GM12878 (cell line): ENCODE measurements at regions not wholly inside any gene's neighbourhood (a gene's known extent, or its start where the extent isn't known, plus 50 kb on each side); places are given as distances from the start of the nearest gene placed in this dataset.

Source experiments
- CEBPB ChIP-seq, 2 experiments: fragments of 150-350 bp in 1 of 2; IDR thresholded peaks; 2 replicates each; pipeline ENCODE4 v1.6.1; 2012 to 2014; ENCODE audit warnings: low read depth in 2 of 2, low read length in 2 of 2, borderline replicate concordance in 1 of 2, inconsistent platforms in 1 of 2
- NFIC ChIP-seq: IDR thresholded peaks from 2 replicates; pipeline ENCODE4 v1.6.1; 2012; ENCODE audit warnings: low read depth, mild to moderate bottlenecking, inconsistent platforms, low read length, moderate library complexity
- SMC3 ChIP-seq: IDR thresholded peaks from 2 replicates; pipeline ENCODE4 v1.6.1; 2011; ENCODE audit warnings: low read length, improper control_type of control experiment, borderline replicate concordance
- TF ChIP-seq, protein P1 (sequence below): IDR thresholded peaks from 2 replicates; pipeline ENCODE4 v1.6.1; 2012; ENCODE audit warnings: low read depth, low read length, improper control_type of control experiment

DNA sequence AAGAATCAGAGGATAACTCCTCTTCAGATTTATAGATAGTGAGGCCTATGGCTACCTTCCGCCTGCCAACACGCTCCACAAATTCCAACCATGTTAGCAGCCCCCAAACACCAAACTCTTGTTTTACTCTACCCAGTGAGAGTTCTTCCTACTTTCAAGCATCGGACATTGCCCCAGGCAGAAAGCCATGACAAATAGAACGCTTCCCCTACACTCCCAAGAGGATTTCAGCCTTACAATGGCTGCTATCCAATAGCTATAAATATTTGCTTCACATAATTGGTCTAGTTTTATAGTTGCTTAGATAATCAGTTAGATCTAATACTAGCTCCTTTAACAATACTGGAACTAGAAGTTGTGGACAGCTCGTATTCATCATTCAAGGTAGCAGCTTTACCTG, 503.4 kb upstream of the VRK2 start:
- TF ChIP-seq NFIC (no peak), SMC3 (no peak), CEBPB (IDR thresholded peaks at IDR 0.05; ENCODE audit: borderline replicate concordance in 1 of 2, low read depth in 2 of 2, low read length in 2 of 2) (no peak)
- TF ChIP-seq, protein P1, sequence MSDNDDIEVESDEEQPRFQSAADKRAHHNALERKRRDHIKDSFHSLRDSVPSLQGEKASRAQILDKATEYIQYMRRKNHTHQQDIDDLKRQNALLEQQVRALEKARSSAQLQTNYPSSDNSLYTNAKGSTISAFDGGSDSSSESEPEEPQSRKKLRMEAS, result no peak
